Esophagus squamous epithelium (tissue), 4 donors: ENCODE measurements at regions not wholly inside any gene's neighbourhood (a gene's known extent, or its start where the extent isn't known, plus 50 kb on each side); places are given as distances from the start of the nearest gene placed in this dataset.

Experiments used
- POLR2A ChIP-seq, 4 donors: fragments of 450-650 bp; IDR thresholded peaks; one replicate each; pipeline ENCODE4 v1.6.1; 2017; ENCODE audit warnings: antibody characterized with exemption in 4 of 4, mild to moderate bottlenecking in 4 of 4, moderate library complexity in 3 of 4
- TF ChIP-seq, protein P1 (sequence below), 6 experiments: fragments of 450-650 bp in 4 of 6; fragments of 200-600 bp in 2 of 6; sonication (generic) in 2 of 6; IDR thresholded peaks; one replicate each; pipeline ENCODE4 v1.5.1; 2016 to 2019; ENCODE audit warnings: antibody characterized with exemption in 6 of 6, mild to moderate bottlenecking in 4 of 6, moderate library complexity in 4 of 6

DNA sequence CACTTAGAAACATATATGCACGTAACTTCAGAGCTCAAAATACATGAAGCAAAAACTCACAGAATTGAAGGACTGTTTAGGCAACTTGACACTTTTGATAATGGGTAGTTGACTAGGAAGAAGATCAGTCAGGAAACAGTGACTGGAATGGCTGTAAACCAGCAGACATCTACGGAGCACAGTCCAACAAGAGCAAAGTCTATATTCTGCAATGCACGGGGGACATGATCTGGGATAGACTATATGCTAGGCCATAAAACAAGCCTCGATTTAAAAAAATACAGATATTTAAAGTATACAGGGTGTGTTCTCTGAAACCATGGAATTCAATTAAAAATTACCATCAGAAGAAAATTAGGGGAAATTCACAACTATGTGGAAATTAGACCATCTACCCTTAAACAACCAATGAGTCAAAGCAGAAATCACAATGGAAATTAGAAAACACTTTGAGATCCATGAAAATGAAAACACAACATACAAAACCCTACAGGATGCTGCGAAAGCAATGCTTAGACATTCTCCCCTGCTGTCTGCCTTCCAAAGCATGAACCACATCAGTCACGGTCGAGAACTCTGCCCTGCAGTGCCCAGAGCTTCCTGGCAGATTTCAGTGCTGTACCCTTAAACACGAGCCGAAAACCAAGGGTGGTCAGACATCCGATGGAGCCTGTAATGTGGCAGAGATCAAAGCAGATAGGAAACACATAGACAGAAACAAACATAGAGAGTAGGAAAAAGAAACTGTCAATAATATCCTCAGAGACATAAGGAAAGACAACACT, 651.9 kb upstream of the HS6ST1 start:
- TF ChIP-seq, protein P1, sequence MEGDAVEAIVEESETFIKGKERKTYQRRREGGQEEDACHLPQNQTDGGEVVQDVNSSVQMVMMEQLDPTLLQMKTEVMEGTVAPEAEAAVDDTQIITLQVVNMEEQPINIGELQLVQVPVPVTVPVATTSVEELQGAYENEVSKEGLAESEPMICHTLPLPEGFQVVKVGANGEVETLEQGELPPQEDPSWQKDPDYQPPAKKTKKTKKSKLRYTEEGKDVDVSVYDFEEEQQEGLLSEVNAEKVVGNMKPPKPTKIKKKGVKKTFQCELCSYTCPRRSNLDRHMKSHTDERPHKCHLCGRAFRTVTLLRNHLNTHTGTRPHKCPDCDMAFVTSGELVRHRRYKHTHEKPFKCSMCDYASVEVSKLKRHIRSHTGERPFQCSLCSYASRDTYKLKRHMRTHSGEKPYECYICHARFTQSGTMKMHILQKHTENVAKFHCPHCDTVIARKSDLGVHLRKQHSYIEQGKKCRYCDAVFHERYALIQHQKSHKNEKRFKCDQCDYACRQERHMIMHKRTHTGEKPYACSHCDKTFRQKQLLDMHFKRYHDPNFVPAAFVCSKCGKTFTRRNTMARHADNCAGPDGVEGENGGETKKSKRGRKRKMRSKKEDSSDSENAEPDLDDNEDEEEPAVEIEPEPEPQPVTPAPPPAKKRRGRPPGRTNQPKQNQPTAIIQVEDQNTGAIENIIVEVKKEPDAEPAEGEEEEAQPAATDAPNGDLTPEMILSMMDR (IDR thresholded peaks at IDR 0.05) = no peak
- no peak for TF ChIP-seq POLR2A (IDR thresholded peaks at IDR 0.05)
